PC-3 (cell line): ENCODE measurements at regions not wholly inside any gene's neighbourhood (a gene's known extent, or its start where the extent isn't known, plus 50 kb on each side); places are given as distances from the start of the nearest gene placed in this dataset.

Experiments used
- ATAC-seq: fragments of 200-7000 bp; cut with Tn5 transposase; 2 replicates; pipeline ENCODE4 v1.9.1; 2020; ENCODE audit warnings: mild to moderate bottlenecking, moderate library complexity
- BruUV-seq: library from RNA; stranded (reverse); fragments of 400-500 nt; replicated peaks from 2 replicates; lab custom pipeline; 2021; lab: Mats Ljungman, UMichigan
- CTCF ChIA-PET: fragments of 300-600 bp; sonication (Branson Sonifier 250); formaldehyde crosslinking; loops from one replicate; lab custom pipeline; 2022; ENCODE audit warnings: antibody characterized with exemption; lab: Charles Lee
- POLR2A ChIA-PET: fragments of 300-600 bp; sonication (Branson Sonifier 250); formaldehyde crosslinking; loops from one replicate; lab custom pipeline; 2022; ENCODE audit warnings: antibody characterized with exemption; ENCODE audit not compliant: unreplicated experiment; lab: Charles Lee
- DNase-seq: peaks from one replicate; pipeline ENCODE4 v3.0.0-alpha.2; 2015
- H2AFZ ChIP-seq: fragments of 300-600 bp; sonication (generic); 2 replicates; pipeline ENCODE4 v1.6.0; 2016; ENCODE audit warnings: antibody characterized with exemption, low read length
- H3F3A ChIP-seq: fragments of 300-600 bp; sonication (generic); one replicate; pipeline ENCODE4 v1.6.0; 2017; ENCODE audit warnings: antibody characterized with exemption, low read length, control low read depth, mild to moderate bottlenecking; ENCODE audit not compliant: unreplicated experiment
- H3K27ac ChIP-seq: fragments of 300-600 bp; sonication (generic); 2 replicates; pipeline ENCODE4 v1.5.1; 2016; ENCODE audit warnings: mild to moderate bottlenecking, low read length
- H3K27me3 ChIP-seq: fragments of 300-600 bp; sonication (generic); 2 replicates; pipeline ENCODE4 v1.6.1; 2016; ENCODE audit warnings: low read length, mixed read lengths
- H3K36me3 ChIP-seq: fragments of 300-600 bp; sonication (generic); 2 replicates; pipeline ENCODE4 v1.6.1; 2016; ENCODE audit warnings: low read depth, mixed run types, low read length, mixed read lengths
- H3K4me1 ChIP-seq: fragments of 300-600 bp; sonication (generic); 2 replicates; pipeline ENCODE4 v1.5.1; 2016; ENCODE audit warnings: low read length; ENCODE audit not compliant: insufficient read depth
- H3K4me2 ChIP-seq: fragments of 300-600 bp; sonication (generic); 2 replicates; pipeline ENCODE4 v1.6.0; 2016; ENCODE audit warnings: low read length
- H3K4me3 ChIP-seq: fragments of 300-600 bp; sonication (generic); 2 replicates; pipeline ENCODE4 v1.5.1; 2016; ENCODE audit warnings: mild to moderate bottlenecking, low read length, mixed read lengths
- H3K79me2 ChIP-seq: fragments of 300-600 bp; sonication (generic); 2 replicates; pipeline ENCODE4 v1.6.1; 2017; ENCODE audit warnings: low read length, mixed read lengths
- H3K9ac ChIP-seq: fragments of 300-600 bp; sonication (generic); 2 replicates; pipeline ENCODE4 v1.6.0; 2016; ENCODE audit warnings: mild to moderate bottlenecking, low read length
- H3K9me2 ChIP-seq: fragments of 300-600 bp; sonication (generic); replicated peaks from 2 replicates; pipeline ENCODE4 v1.6.1; 2016; ENCODE audit warnings: mixed run types, low read length, mixed read lengths
- H3K9me3 ChIP-seq: fragments of 300-600 bp; sonication (generic); 2 replicates; pipeline ENCODE4 v1.6.1; 2016; ENCODE audit warnings: low read length, mixed read lengths
- H4K20me1 ChIP-seq: fragments of 300-600 bp; sonication (generic); 2 replicates; pipeline ENCODE4 v1.6.1; 2016; ENCODE audit warnings: low read length, mixed read lengths
- EZH2 ChIP-seq: fragments of 300-600 bp; sonication (generic); IDR thresholded peaks from one replicate; pipeline ENCODE4 v1.6.1; 2017; ENCODE audit warnings: antibody characterized with exemption, mild to moderate bottlenecking, low read length; ENCODE audit not compliant: unreplicated experiment
- EZH2phosphoT487 ChIP-seq: fragments of 300-600 bp; sonication (generic); IDR thresholded peaks from 2 replicates; pipeline ENCODE4 v1.6.1; 2018; ENCODE audit warnings: mild to moderate bottlenecking, antibody characterized with exemption, low read length, borderline replicate concordance
- intact Hi-C: fragments of 100-400 bp; cut with micrococcal nuclease; formaldehyde crosslinking; loops from 2 replicates; pipeline ENCODE4 v1.9.0; 2023
- TF ChIP-seq, protein P1 (sequence below): fragments of 300-600 bp; sonication (generic); conservative IDR thresholded peaks from 2 replicates; pipeline ENCODE4 v1.5.1; 2017; ENCODE audit warnings: antibody characterized with exemption, low read depth, mild to moderate bottlenecking, low read length

- POLR2A ChIA-PET = no interaction called here
- no peak overlapping the region for H3K9ac ChIP-seq
- no peaks in the 10 kb centered on the region for H3K36me3 ChIP-seq
- DNase-seq (no peak), ATAC-seq (no peak)
- no peak overlapping the region for H3K4me2 ChIP-seq
- intact Hi-C loops = no loop called here
- H2AFZ ChIP-seq = no peak overlapping the region
- TF ChIP-seq EZH2phosphoT487 = no peak
- TF ChIP-seq, protein P1, sequence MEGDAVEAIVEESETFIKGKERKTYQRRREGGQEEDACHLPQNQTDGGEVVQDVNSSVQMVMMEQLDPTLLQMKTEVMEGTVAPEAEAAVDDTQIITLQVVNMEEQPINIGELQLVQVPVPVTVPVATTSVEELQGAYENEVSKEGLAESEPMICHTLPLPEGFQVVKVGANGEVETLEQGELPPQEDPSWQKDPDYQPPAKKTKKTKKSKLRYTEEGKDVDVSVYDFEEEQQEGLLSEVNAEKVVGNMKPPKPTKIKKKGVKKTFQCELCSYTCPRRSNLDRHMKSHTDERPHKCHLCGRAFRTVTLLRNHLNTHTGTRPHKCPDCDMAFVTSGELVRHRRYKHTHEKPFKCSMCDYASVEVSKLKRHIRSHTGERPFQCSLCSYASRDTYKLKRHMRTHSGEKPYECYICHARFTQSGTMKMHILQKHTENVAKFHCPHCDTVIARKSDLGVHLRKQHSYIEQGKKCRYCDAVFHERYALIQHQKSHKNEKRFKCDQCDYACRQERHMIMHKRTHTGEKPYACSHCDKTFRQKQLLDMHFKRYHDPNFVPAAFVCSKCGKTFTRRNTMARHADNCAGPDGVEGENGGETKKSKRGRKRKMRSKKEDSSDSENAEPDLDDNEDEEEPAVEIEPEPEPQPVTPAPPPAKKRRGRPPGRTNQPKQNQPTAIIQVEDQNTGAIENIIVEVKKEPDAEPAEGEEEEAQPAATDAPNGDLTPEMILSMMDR = no peak
- TF ChIP-seq EZH2 = no peak
- CTCF ChIA-PET = no interaction called here
- no TSS peak for BruUV-seq
- no peaks in the 10 kb centered on the region for H4K20me1 ChIP-seq
- H3K4me1 ChIP-seq = no peaks in the 10 kb centered on the region
- no peaks in the 10 kb centered on the region for H3K9me2 ChIP-seq
- no peaks in the 10 kb centered on the region for H3K79me2 ChIP-seq
- H3K9me3 ChIP-seq = no peaks in the 10 kb centered on the region
- H3F3A ChIP-seq = no peaks in the 10 kb centered on the region
- no peaks in the 10 kb centered on the region for H3K27me3 ChIP-seq
- H3K27ac ChIP-seq = no peak overlapping the region
- H3K4me3 ChIP-seq = no peak overlapping the region
These were observed 73.8 kb downstream of the RPLP1 start for GRCh38 chr15:69526081-69527061.

DNA sequence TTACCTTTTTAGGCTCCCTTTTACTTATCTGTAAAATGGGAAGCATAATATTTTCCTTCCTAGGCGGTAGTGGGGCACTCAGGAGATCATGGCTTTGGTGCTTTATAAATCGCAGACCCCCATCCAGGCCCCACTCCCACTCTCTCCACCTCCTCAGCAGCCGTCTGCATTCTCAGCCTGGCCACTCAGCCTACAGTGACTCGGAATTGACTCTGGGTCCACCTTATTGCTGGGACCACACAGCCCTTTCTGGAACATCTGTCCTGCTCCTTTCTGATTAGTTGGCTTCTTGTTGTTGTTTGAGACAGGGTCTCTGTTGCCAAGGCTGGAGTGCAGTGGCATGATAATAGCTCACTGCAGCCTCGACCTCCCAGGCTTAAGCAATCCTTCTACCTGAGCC lies 76.5 kb downstream of the RPLP1 start:
- Histone ChIP-seq H3K9me3 (no peaks in the 10 kb centered on the region), H2AFZ (no peak overlapping the region), H3K27me3 (no peaks in the 10 kb centered on the region), H3K9ac (no peak overlapping the region), H3K27ac (no peak overlapping the region), H3K4me1 (no peaks in the 10 kb centered on the region), H4K20me1 (no peaks in the 10 kb centered on the region), H3F3A (no peaks in the 10 kb centered on the region), H3K9me2 (no peaks in the 10 kb centered on the region), H3K79me2 (no peaks in the 10 kb centered on the region), H3K4me2 (no peak overlapping the region), H3K36me3 (no peaks in the 10 kb centered on the region), H3K4me3 (no peak overlapping the region)
- TF ChIP-seq EZH2phosphoT487 = no peak
- TF ChIP-seq, protein P1 = no peak
- no peak for TF ChIP-seq EZH2
- POLR2A ChIA-PET = no interaction called here
- ATAC-seq = no peak
- intact Hi-C loops = no loop called here
- no TSS peak for BruUV-seq
- CTCF ChIA-PET = no interaction called here
- DNase-seq = no peak
